Keratinocyte (primary cell): ENCODE measurements at regions not wholly inside any gene's neighbourhood (a gene's known extent, or its start where the extent isn't known, plus 50 kb on each side); places are given as distances from the start of the nearest gene placed in this dataset.

Experiments used
- DNase-seq: peaks from one replicate; pipeline ENCODE4 v3.0.0-alpha.2; 2011; ENCODE audit warnings: low read depth, missing footprints, low spot score
- FAIRE-seq: peaks from 2 replicates; lab custom pipeline; 2011; peaks lifted over from hg19 to GRCh38; lab: Jason Lieb, UNC
- H2AFZ ChIP-seq: 2 replicates; pipeline ENCODE4 v1.6.0; 2012; ENCODE audit warnings: low read length, control low read depth, inconsistent platforms; ENCODE audit not compliant: control insufficient read depth
- H3K27ac ChIP-seq: 2 replicates; pipeline ENCODE4 v1.5.1; 2011; ENCODE audit warnings: low read length; ENCODE audit not compliant: control insufficient read depth, insufficient read depth
- H3K27me3 ChIP-seq: 3 replicates; pipeline ENCODE4 v1.6.0; 2011; ENCODE audit warnings: low read length; ENCODE audit not compliant: control insufficient read depth, insufficient read depth; ENCODE audit errors: extremely low read depth
- H3K36me3 ChIP-seq, 2 experiments: 2 replicates in 1 of 2; 3 replicates in 1 of 2; pipeline ENCODE4 v1.5.1; 2011; ENCODE audit warnings: low read length in 2 of 2, mild to moderate bottlenecking in 1 of 2; ENCODE audit not compliant: control insufficient read depth in 2 of 2, insufficient read depth in 2 of 2; ENCODE audit errors: extremely low read depth in 1 of 2
- H3K4me1 ChIP-seq: 3 replicates; pipeline ENCODE4 v1.5.1; 2011; ENCODE audit warnings: low read length; ENCODE audit not compliant: control insufficient read depth, insufficient read depth; ENCODE audit errors: extremely low read depth
- H3K4me2 ChIP-seq: 3 replicates; pipeline ENCODE4 v1.6.0; 2011; ENCODE audit warnings: low read depth, low read length; ENCODE audit not compliant: control insufficient read depth, insufficient read depth; ENCODE audit errors: extremely low read depth
- H3K4me3 ChIP-seq, 3 experiments: fragments of 200-600 bp in 1 of 3; sonication (generic) in 1 of 3; 2 replicates in 2 of 3; 3 replicates in 1 of 3; pipeline ENCODE4 v1.5.1; 2011 to 2016; ENCODE audit warnings: low read length in 3 of 3, mild to moderate bottlenecking in 3 of 3, control low read depth in 2 of 3, inconsistent platforms in 1 of 3, low read depth in 1 of 3, mixed read lengths in 1 of 3, mixed run types in 1 of 3, moderate library complexity in 1 of 3; ENCODE audit not compliant: control insufficient read depth in 2 of 3, insufficient read depth in 2 of 3; ENCODE audit errors: extremely low read depth in 1 of 3
- H3K79me2 ChIP-seq: 2 replicates; pipeline ENCODE4 v1.6.0; 2012; ENCODE audit warnings: low read length; ENCODE audit not compliant: control insufficient read depth, insufficient read depth
- H3K9ac ChIP-seq: 3 replicates; pipeline ENCODE4 v1.6.0; 2011; ENCODE audit warnings: low read length; ENCODE audit not compliant: control insufficient read depth, insufficient read depth; ENCODE audit errors: extremely low read depth
- H3K9me1 ChIP-seq: 3 replicates; pipeline ENCODE4 v1.6.0; 2011; ENCODE audit warnings: low read length; ENCODE audit not compliant: control insufficient read depth, insufficient read depth; ENCODE audit errors: extremely low read depth
- H3K9me3 ChIP-seq: 2 replicates; pipeline ENCODE4 v1.5.1; 2012; ENCODE audit warnings: low read depth, low read length; ENCODE audit not compliant: control insufficient read depth
- H4K20me1 ChIP-seq: 3 replicates; pipeline ENCODE4 v1.6.0; 2011; ENCODE audit warnings: low read length; ENCODE audit not compliant: control insufficient read depth, insufficient read depth; ENCODE audit errors: extremely low read depth
- CTCF ChIP-seq, 3 experiments: IDR thresholded peaks in 1 of 3; conservative IDR thresholded peaks in 1 of 3; optimal IDR thresholded peaks in 1 of 3; 2 replicates in 2 of 3; 3 replicates in 1 of 3; pipeline versions ENCODE3 to v1.5.1; 2011; ENCODE audit warnings: low read length in 3 of 3, mild to moderate bottlenecking in 3 of 3, moderate library complexity in 2 of 3, control low read depth in 1 of 3, inconsistent platforms in 1 of 3; ENCODE audit not compliant: insufficient read depth in 2 of 3; ENCODE audit errors: extremely low read depth in 1 of 3
- EZH2 ChIP-seq: IDR thresholded peaks from one replicate; pipeline ENCODE4 v1.6.1; 2012; ENCODE audit warnings: inconsistent platforms, mild to moderate bottlenecking, low read length, moderate library complexity
- dilution Hi-C: fragments of 300-500 bp; cut with MboI; formaldehyde crosslinking; loops from one replicate; pipeline ENCODE4 v1.7.0; 2020; ENCODE audit warnings: low sequenced_read_pairs; ENCODE audit not compliant: extremely low pct_ligation_motif_present

DNA sequence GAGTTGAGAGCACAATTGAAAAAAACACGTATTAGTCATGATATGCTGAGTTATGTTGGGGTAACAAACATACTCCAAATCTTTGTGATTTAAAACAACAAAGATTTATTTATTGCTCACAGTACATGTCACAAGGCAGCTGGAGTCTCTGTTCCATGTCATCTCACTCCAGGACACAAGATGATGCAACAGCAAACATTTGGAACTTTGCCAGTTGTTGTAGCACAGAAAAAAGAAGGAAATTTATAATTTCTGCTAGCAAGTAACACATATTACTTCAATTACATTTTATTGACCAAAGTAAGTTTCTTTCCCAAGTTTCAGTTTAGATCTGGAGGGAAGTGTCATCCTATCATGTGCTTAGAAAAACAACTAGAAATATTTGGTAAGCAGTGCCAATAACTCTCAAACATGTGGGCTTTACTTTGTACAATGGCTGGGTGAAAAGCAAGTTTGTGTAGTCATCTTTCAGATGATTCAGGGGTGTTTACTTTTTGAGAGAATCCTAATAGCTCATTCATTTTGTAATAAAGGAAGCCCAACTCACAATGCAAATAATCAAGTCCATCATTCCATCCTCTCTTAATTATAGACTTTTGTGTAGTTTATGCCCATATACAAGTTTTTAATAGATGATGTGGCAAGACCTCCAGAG lies 452.3 kb downstream of the ZIC3 start:
- Histone ChIP-seq H3K4me2 (no peak overlapping the region), H3K27me3 (no peaks in the 10 kb centered on the region), H4K20me1 (peaks cover 2% of the 10 kb centered on the region), H3K4me3 (no peak overlapping the region), H3K4me1 (no peaks in the 10 kb centered on the region), H2AFZ (no peak overlapping the region), H3K9me3 (no peaks in the 10 kb centered on the region), H3K9me1 (no peaks in the 10 kb centered on the region), H3K9ac (no peak overlapping the region), H3K36me3 (no peaks in the 10 kb centered on the region), H3K79me2 (no peaks in the 10 kb centered on the region), H3K27ac (no peak overlapping the region)
- DNase-seq (no peak), FAIRE-seq (no peak)
- dilution Hi-C loops: no loop called here
- TF ChIP-seq CTCF (optimal IDR thresholded peaks at IDR 0.05 in 1 of 3, IDR thresholded peaks at IDR 0.05 in 1 of 3, conservative IDR thresholded peaks at IDR 0.05 in 1 of 3; ENCODE audit: extremely low read depth in 1 of 3, insufficient read depth in 2 of 3, low read length in 3 of 3) (no peak), EZH2 (no peak)

- Histone ChIP-seq H3K9ac (no peak overlapping the region), H3K9me1 (no peaks in the 10 kb centered on the region), H2AFZ (no peak overlapping the region), H3K79me2 (no peaks in the 10 kb centered on the region), H4K20me1 (no peaks in the 10 kb centered on the region), H3K4me1 (no peaks in the 10 kb centered on the region), H3K27me3 (no peaks in the 10 kb centered on the region), H3K9me3 (no peaks in the 10 kb centered on the region), H3K27ac (no peak overlapping the region), H3K36me3 (no peaks in the 10 kb centered on the region), H3K4me3 (no peak overlapping the region), H3K4me2 (no peak overlapping the region)
- dilution Hi-C loops: no loop called here
- TF ChIP-seq EZH2 (no peak), CTCF (optimal IDR thresholded peaks at IDR 0.05 in 1 of 3, IDR thresholded peaks at IDR 0.05 in 1 of 3, conservative IDR thresholded peaks at IDR 0.05 in 1 of 3; ENCODE audit: extremely low read depth in 1 of 3, insufficient read depth in 2 of 3, low read length in 3 of 3) (no peak)
- DNase-seq (no peak), FAIRE-seq (no peak)
Observed at GRCh38 chrX:138020941-138021340, 455.0 kb downstream of the ZIC3 start.
